HCT116 (cell line): ENCODE measurements at regions not wholly inside any gene's neighbourhood (a gene's known extent, or its start where the extent isn't known, plus 50 kb on each side); places are given as distances from the start of the nearest gene placed in this dataset.

Experiments
- ATAC-seq: fragments of 200-7000 bp; cut with Tn5 transposase; 2 replicates; pipeline ENCODE4 v1.9.1; 2020; ENCODE audit warnings: mild to moderate bottlenecking, moderate library complexity
- BruUV-seq: library from RNA; stranded (reverse); fragments of 400-500 nt; replicated peaks from 2 replicates; lab custom pipeline; 2021; lab: Mats Ljungman, UMichigan
- CTCF ChIA-PET: fragments of 300-600 bp; sonication (Branson Sonifier 250); formaldehyde crosslinking; loops from one replicate; lab custom pipeline; 2021; ENCODE audit warnings: antibody characterized with exemption; lab: Charles Lee
- POLR2A ChIA-PET: fragments of 300-600, 350-600 bp; sonication (Branson Sonifier 250); formaldehyde crosslinking; loops from one replicate; lab custom pipeline; 2021; ENCODE audit warnings: antibody characterized with exemption; lab: Charles Lee
- RAD21 ChIA-PET, 2 experiments: fragments of 300-600 bp; sonication (Branson Sonifier 250); formaldehyde crosslinking; loops; one replicate each; lab custom pipeline; 2023; ENCODE audit warnings: low total read pairs in 2 of 2; ENCODE audit not compliant: uncharacterized antibody in 2 of 2, unreplicated experiment in 2 of 2, low non-redundant PET in 1 of 2; lab: Charles Lee
- DNase-seq: peaks from one replicate; pipeline ENCODE4 v3.0.0-alpha.2; 2010; ENCODE audit warnings: low read depth, low spot score
- H2AFZ ChIP-seq: fragments of 200-600 bp; shearing (Covaris generic), sonication (generic); 2 replicates; pipeline ENCODE4 v1.6.1; 2017; ENCODE audit warnings: low read depth, mixed run types, mixed read lengths, antibody characterized with exemption, low read length; ENCODE audit not compliant: poor library complexity, severe bottlenecking
- H3K27ac ChIP-seq: 2 replicates; pipeline ENCODE4 v1.5.1; 2012; ENCODE audit warnings: low read depth, low read length
- H3K27me3 ChIP-seq: fragments of 200-600 bp; sonication (generic); 2 replicates; pipeline ENCODE4 v1.6.1; 2016; ENCODE audit warnings: mixed run types, low read length, mixed read lengths; ENCODE audit not compliant: insufficient read depth
- H3K36me3 ChIP-seq, 2 experiments: fragments of 200-500 bp in 1 of 2; fragments of 200-600 bp in 1 of 2; sonication (Bioruptor generic) in 1 of 2; sonication (generic) in 1 of 2; 2 replicates each; pipeline versions ENCODE4 v1.5.1 to v1.6.1; 2014 to 2016; ENCODE audit warnings: low read length in 2 of 2, inconsistent platforms in 1 of 2, mixed read lengths in 1 of 2, mixed run types in 1 of 2; ENCODE audit not compliant: insufficient read depth in 2 of 2, control insufficient read depth in 1 of 2
- H3K4me1 ChIP-seq, 2 experiments: fragments of 200-600 bp in 1 of 2; sonication (generic) in 1 of 2; 2 replicates each; pipeline versions ENCODE4 v1.5.1 to v1.6.1; 2012 to 2017; ENCODE audit warnings: low read length in 2 of 2, inconsistent platforms in 1 of 2, mild to moderate bottlenecking in 1 of 2, mixed read lengths in 1 of 2, mixed run types in 1 of 2, moderate library complexity in 1 of 2; ENCODE audit not compliant: insufficient read depth in 2 of 2, control insufficient read depth in 1 of 2
- H3K4me2 ChIP-seq: fragments of 200-600 bp; sonication (generic); 2 replicates; pipeline ENCODE4 v1.6.1; 2017; ENCODE audit warnings: mixed run types, low read length, mixed read lengths
- H3K4me3 ChIP-seq, 2 experiments: fragments of 200-600 bp in 1 of 2; sonication (generic) in 1 of 2; replicated peaks in 1 of 2; 2 replicates each; pipeline ENCODE4 v1.5.1; 2011 to 2016; ENCODE audit warnings: low read length in 2 of 2, control low read depth in 1 of 2, low read depth in 1 of 2, mild to moderate bottlenecking in 1 of 2, mixed read lengths in 1 of 2, mixed run types in 1 of 2
- H3K79me2 ChIP-seq: fragments of 200-600 bp; sonication (generic); 2 replicates; pipeline ENCODE4 v1.6.1; 2017; ENCODE audit warnings: mild to moderate bottlenecking, mixed run types, low read length, moderate library complexity, mixed read lengths; ENCODE audit not compliant: insufficient read depth
- H3K9ac ChIP-seq: fragments of 200-600 bp; sonication (generic); 2 replicates; pipeline ENCODE4 v1.6.1; 2016; ENCODE audit warnings: low read length, mixed read lengths
- H3K9me2 ChIP-seq: fragments of 200-600 bp; sonication (generic), shearing (Covaris generic); 2 replicates; pipeline ENCODE4 v1.6.1; 2017; ENCODE audit warnings: mixed run types, mild to moderate bottlenecking, moderate library complexity; ENCODE audit not compliant: insufficient read depth
- H3K9me3 ChIP-seq, 2 experiments: fragments of 200-500 bp in 1 of 2; fragments of 200-600 bp in 1 of 2; sonication (Bioruptor generic) in 1 of 2; sonication (generic) in 1 of 2; 2 replicates each; pipeline ENCODE4 v1.6.1; 2014 to 2017; ENCODE audit warnings: low read length in 2 of 2, mixed read lengths in 2 of 2, inconsistent platforms in 1 of 2, low read depth in 1 of 2, mild to moderate bottlenecking in 1 of 2, mixed run types in 1 of 2, moderate library complexity in 1 of 2; ENCODE audit not compliant: control insufficient read depth in 1 of 2, insufficient read depth in 1 of 2
- H4K20me1 ChIP-seq: fragments of 200-600 bp; sonication (generic), shearing (Covaris generic); 2 replicates; pipeline ENCODE4 v1.6.1; 2017; ENCODE audit warnings: mixed run types, mild to moderate bottlenecking, moderate library complexity; ENCODE audit not compliant: insufficient read depth
- CBX3 ChIP-seq: IDR thresholded peaks from 2 replicates; pipeline ENCODE4 v1.6.1; 2012; ENCODE audit warnings: low read depth
- EGR1 ChIP-seq: IDR thresholded peaks from 2 replicates; pipeline ENCODE4 v1.6.1; 2012; ENCODE audit warnings: low read depth
- EZH2 ChIP-seq: fragments of 200-600 bp; sonication (generic); IDR thresholded peaks from 2 replicates; pipeline ENCODE4 v1.6.1; 2017; ENCODE audit warnings: antibody characterized with exemption, mixed run types
- FOSL1 ChIP-seq: IDR thresholded peaks from 2 replicates; pipeline ENCODE4 v1.6.1; 2012; ENCODE audit warnings: low read depth
- JUND ChIP-seq: IDR thresholded peaks from 2 replicates; pipeline ENCODE4 v1.6.1; 2012
- POLR2A ChIP-seq: IDR thresholded peaks from 2 replicates; pipeline ENCODE4 v1.7.0; 2011; ENCODE audit warnings: borderline replicate concordance; ENCODE audit not compliant: insufficient read depth, insufficient read length; ENCODE audit errors: extremely low read depth
- SIN3A ChIP-seq: IDR thresholded peaks from 2 replicates; pipeline ENCODE4 v1.6.1; 2012; ENCODE audit warnings: low read depth
- ZBTB33 ChIP-seq: IDR thresholded peaks from 2 replicates; pipeline ENCODE4 v1.6.1; 2011; ENCODE audit warnings: mild to moderate bottlenecking, low read length, moderate library complexity; ENCODE audit not compliant: insufficient replicate concordance; ENCODE audit errors: extremely low read depth
- ZFX ChIP-seq: fragments of 450-650 bp; IDR thresholded peaks from 2 replicates; pipeline ENCODE4 v1.6.1; 2017
- intact Hi-C: fragments of 100-400 bp; cut with micrococcal nuclease; formaldehyde crosslinking; loops from 2 replicates; pipeline ENCODE4 v1.10.0; 2022
- TF ChIP-seq, protein P1 (sequence below), 3 experiments: fragments of 200-600 bp in 1 of 3; sonication (generic) in 1 of 3; IDR thresholded peaks in 2 of 3; conservative IDR thresholded peaks in 1 of 3; 2 replicates each; pipeline ENCODE4 v1.5.1; 2012 to 2017; ENCODE audit warnings: low read depth in 2 of 3, low read length in 2 of 3, antibody characterized with exemption in 1 of 3, borderline replicate concordance in 1 of 3, control low read depth in 1 of 3, mild to moderate bottlenecking in 1 of 3, mixed read lengths in 1 of 3, mixed run types in 1 of 3, moderate library complexity in 1 of 3; ENCODE audit not compliant: insufficient read depth in 1 of 3

DNA sequence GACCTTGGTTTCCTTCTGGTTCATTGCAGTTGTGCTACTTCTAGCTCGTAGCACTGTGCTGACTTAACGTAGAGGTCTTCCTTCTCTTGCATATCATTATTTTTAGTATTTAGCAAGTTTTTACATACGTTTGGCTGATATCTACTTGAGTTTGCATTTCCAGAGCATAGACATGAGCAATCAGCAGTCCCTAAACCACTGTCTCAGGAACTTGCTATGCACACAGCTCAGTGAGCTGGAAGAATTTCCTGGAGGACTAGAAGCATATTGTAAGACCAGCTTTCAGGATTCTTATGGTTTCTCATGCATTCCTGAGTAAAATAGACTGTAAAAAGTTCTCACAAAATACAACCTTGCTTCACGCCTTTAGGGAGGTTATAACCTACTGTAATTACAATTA, 226.7 kb upstream of the PDGFD start:
- no peak overlapping the region for H3K9ac ChIP-seq
- POLR2A ChIA-PET = no interaction called here
- TF ChIP-seq, protein P1, sequence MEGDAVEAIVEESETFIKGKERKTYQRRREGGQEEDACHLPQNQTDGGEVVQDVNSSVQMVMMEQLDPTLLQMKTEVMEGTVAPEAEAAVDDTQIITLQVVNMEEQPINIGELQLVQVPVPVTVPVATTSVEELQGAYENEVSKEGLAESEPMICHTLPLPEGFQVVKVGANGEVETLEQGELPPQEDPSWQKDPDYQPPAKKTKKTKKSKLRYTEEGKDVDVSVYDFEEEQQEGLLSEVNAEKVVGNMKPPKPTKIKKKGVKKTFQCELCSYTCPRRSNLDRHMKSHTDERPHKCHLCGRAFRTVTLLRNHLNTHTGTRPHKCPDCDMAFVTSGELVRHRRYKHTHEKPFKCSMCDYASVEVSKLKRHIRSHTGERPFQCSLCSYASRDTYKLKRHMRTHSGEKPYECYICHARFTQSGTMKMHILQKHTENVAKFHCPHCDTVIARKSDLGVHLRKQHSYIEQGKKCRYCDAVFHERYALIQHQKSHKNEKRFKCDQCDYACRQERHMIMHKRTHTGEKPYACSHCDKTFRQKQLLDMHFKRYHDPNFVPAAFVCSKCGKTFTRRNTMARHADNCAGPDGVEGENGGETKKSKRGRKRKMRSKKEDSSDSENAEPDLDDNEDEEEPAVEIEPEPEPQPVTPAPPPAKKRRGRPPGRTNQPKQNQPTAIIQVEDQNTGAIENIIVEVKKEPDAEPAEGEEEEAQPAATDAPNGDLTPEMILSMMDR (IDR thresholded peaks at IDR 0.05 in 2 of 3, conservative IDR thresholded peaks at IDR 0.05 in 1 of 3; ENCODE audit: borderline replicate concordance in 1 of 3, insufficient read depth in 1 of 3, low read depth in 2 of 3, low read length in 2 of 3) = no peak
- TF ChIP-seq SIN3A = no peak
- no peak for TF ChIP-seq ZBTB33
- TF ChIP-seq ZFX = no peak
- TF ChIP-seq POLR2A = no peak
- TF ChIP-seq EZH2 = no peak
- TF ChIP-seq FOSL1 = no peak
- no peak for TF ChIP-seq EGR1
- no peak for TF ChIP-seq CBX3
- no peak for TF ChIP-seq JUND
- TF ChIP-seq, all 23 proteins: peak for 0

More for the DNA sequence above, 226.7 kb upstream of the PDGFD start:
- Histone ChIP-seq H3K4me3 (no peak overlapping the region), H3K36me3 (no peaks in the 10 kb centered on the region), H3K4me1 (no peaks in the 10 kb centered on the region), H3K27ac (no peak overlapping the region), H3K9me2 (no peaks in the 10 kb centered on the region), H3K4me2 (no peak overlapping the region), H3K27me3 (no peaks in the 10 kb centered on the region), H3K79me2 (no peaks in the 10 kb centered on the region), H4K20me1 (no peaks in the 10 kb centered on the region), H2AFZ (no peak overlapping the region), H3K9me3 (no peaks in the 10 kb centered on the region)
- ChIA-PET CTCF (no interaction called here), RAD21 (no interaction called here)
- no peak for DNase-seq
- no peak for ATAC-seq
- intact Hi-C loops = no loop called here
- BruUV-seq = no TSS peak
